HEK293T (cell line): ENCODE measurements at regions not wholly inside any gene's neighbourhood (a gene's known extent, or its start where the extent isn't known, plus 50 kb on each side); places are given as distances from the start of the nearest gene placed in this dataset.

ENCODE experiments used
- BHLHE40 ChIP-seq: fragments of 450-650 bp; IDR thresholded peaks from 2 replicates; pipeline ENCODE4 v1.6.1; 2016; ENCODE audit warnings: mild to moderate bottlenecking, moderate library complexity, borderline replicate concordance
- FOXA1 ChIP-seq: fragments of 450-650 bp; IDR thresholded peaks from 2 replicates; pipeline ENCODE4 v1.6.1; 2016; ENCODE audit warnings: mild to moderate bottlenecking
- FOXM1 ChIP-seq: fragments of 450-650 bp; IDR thresholded peaks from 2 replicates; pipeline ENCODE4 v1.6.1; 2017; ENCODE audit warnings: mild to moderate bottlenecking, borderline replicate concordance
- HDGF ChIP-seq: fragments of 450-650 bp; IDR thresholded peaks from 2 replicates; pipeline ENCODE4 v1.6.1; 2017; ENCODE audit warnings: antibody characterized with exemption, borderline replicate concordance
- L3MBTL2 ChIP-seq: fragments of 450-650 bp; conservative IDR thresholded peaks from 2 replicates; pipeline ENCODE4 v1.6.1; 2016; ENCODE audit warnings: mild to moderate bottlenecking
- SP1 ChIP-seq: fragments of 450-650 bp; IDR thresholded peaks from 2 replicates; pipeline ENCODE4 v1.6.1; 2017
- SUZ12 ChIP-seq: fragments of 450-650 bp; IDR thresholded peaks from 2 replicates; pipeline ENCODE4 v1.6.1; 2016; ENCODE audit warnings: mild to moderate bottlenecking
- ZNF384 ChIP-seq: fragments of 450-650 bp; IDR thresholded peaks from 2 replicates; pipeline ENCODE4 v1.6.1; 2016
- TF ChIP-seq, protein P1 (sequence below): fragments of 450-650 bp; IDR thresholded peaks from 2 replicates; pipeline ENCODE4 v1.6.1; 2016

DNA sequence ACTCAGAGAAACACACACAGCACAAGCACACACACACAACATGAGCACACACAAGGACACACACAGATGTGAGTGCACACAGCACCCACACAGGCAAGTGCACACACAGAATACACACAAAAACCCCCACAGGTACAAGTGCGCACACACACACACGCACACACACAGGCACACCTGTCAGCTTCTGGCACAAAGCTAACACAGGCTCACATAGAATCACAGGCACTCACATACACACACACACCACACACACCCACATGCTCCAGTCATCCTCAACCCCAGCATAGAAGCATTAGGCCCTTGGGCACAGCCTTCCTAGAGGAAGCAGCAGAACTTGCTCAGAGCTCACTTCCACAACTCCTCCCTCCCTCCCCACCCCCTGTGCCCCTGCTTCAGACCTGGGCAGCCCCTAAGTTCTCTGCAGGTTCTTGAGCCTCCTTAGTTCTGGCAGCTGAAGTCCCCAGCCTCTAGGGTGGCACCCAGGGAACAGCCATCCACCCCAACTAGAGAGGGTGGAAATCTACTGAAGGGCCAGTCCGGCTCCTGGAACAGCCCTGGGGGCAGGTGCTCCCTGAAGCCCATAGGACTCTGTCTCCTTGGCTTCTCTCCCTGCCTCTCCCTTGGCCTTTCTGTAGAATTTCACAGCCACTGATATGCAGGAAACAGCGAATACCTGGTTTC is 129.9 kb upstream of the VSTM2B start:
- TF ChIP-seq FOXM1 (no peak), L3MBTL2 (no peak), HDGF (no peak), SUZ12 (no peak), ZNF384 (no peak), FOXA1 (no peak), SP1 (no peak), BHLHE40 (no peak)
- TF ChIP-seq, protein P1, sequence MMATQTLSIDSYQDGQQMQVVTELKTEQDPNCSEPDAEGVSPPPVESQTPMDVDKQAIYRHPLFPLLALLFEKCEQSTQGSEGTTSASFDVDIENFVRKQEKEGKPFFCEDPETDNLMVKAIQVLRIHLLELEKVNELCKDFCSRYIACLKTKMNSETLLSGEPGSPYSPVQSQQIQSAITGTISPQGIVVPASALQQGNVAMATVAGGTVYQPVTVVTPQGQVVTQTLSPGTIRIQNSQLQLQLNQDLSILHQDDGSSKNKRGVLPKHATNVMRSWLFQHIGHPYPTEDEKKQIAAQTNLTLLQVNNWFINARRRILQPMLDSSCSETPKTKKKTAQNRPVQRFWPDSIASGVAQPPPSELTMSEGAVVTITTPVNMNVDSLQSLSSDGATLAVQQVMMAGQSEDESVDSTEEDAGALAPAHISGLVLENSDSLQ: no peak
